HCT116 (cell line): ENCODE measurements at regions not wholly inside any gene's neighbourhood (a gene's known extent, or its start where the extent isn't known, plus 50 kb on each side); places are given as distances from the start of the nearest gene placed in this dataset.
"Not testable (repeated sequence)": the region's sequence is repeated elsewhere in the genome, so short reads cannot be mapped to it uniquely, and the experiment has no call there.

ENCODE experiments used
- ATAC-seq: fragments of 200-7000 bp; cut with Tn5 transposase; 2 replicates; pipeline ENCODE4 v1.9.1; 2020; ENCODE audit warnings: mild to moderate bottlenecking, moderate library complexity
- BruUV-seq: library from RNA; stranded (reverse); fragments of 400-500 nt; replicated peaks from 2 replicates; lab custom pipeline; 2021; lab: Mats Ljungman, UMichigan
- CTCF ChIA-PET: fragments of 300-600 bp; sonication (Branson Sonifier 250); formaldehyde crosslinking; loops from one replicate; lab custom pipeline; 2021; ENCODE audit warnings: antibody characterized with exemption; lab: Charles Lee
- POLR2A ChIA-PET: fragments of 300-600, 350-600 bp; sonication (Branson Sonifier 250); formaldehyde crosslinking; loops from one replicate; lab custom pipeline; 2021; ENCODE audit warnings: antibody characterized with exemption; lab: Charles Lee
- RAD21 ChIA-PET, 2 experiments: fragments of 300-600 bp; sonication (Branson Sonifier 250); formaldehyde crosslinking; loops; one replicate each; lab custom pipeline; 2023; ENCODE audit warnings: low total read pairs in 2 of 2; ENCODE audit not compliant: uncharacterized antibody in 2 of 2, unreplicated experiment in 2 of 2, low non-redundant PET in 1 of 2; lab: Charles Lee
- DNase-seq: peaks from one replicate; pipeline ENCODE4 v3.0.0-alpha.2; 2010; ENCODE audit warnings: low read depth, low spot score
- H2AFZ ChIP-seq: fragments of 200-600 bp; shearing (Covaris generic), sonication (generic); 2 replicates; pipeline ENCODE4 v1.6.1; 2017; ENCODE audit warnings: low read depth, mixed run types, mixed read lengths, antibody characterized with exemption, low read length; ENCODE audit not compliant: poor library complexity, severe bottlenecking
- H3K27ac ChIP-seq: 2 replicates; pipeline ENCODE4 v1.5.1; 2012; ENCODE audit warnings: low read depth, low read length
- H3K27me3 ChIP-seq: fragments of 200-600 bp; sonication (generic); 2 replicates; pipeline ENCODE4 v1.6.1; 2016; ENCODE audit warnings: mixed run types, low read length, mixed read lengths; ENCODE audit not compliant: insufficient read depth
- H3K36me3 ChIP-seq, 2 experiments: fragments of 200-500 bp in 1 of 2; fragments of 200-600 bp in 1 of 2; sonication (Bioruptor generic) in 1 of 2; sonication (generic) in 1 of 2; 2 replicates each; pipeline versions ENCODE4 v1.5.1 to v1.6.1; 2014 to 2016; ENCODE audit warnings: low read length in 2 of 2, inconsistent platforms in 1 of 2, mixed read lengths in 1 of 2, mixed run types in 1 of 2; ENCODE audit not compliant: insufficient read depth in 2 of 2, control insufficient read depth in 1 of 2
- H3K4me1 ChIP-seq, 2 experiments: fragments of 200-600 bp in 1 of 2; sonication (generic) in 1 of 2; 2 replicates each; pipeline versions ENCODE4 v1.5.1 to v1.6.1; 2012 to 2017; ENCODE audit warnings: low read length in 2 of 2, inconsistent platforms in 1 of 2, mild to moderate bottlenecking in 1 of 2, mixed read lengths in 1 of 2, mixed run types in 1 of 2, moderate library complexity in 1 of 2; ENCODE audit not compliant: insufficient read depth in 2 of 2, control insufficient read depth in 1 of 2
- H3K4me2 ChIP-seq: fragments of 200-600 bp; sonication (generic); 2 replicates; pipeline ENCODE4 v1.6.1; 2017; ENCODE audit warnings: mixed run types, low read length, mixed read lengths
- H3K4me3 ChIP-seq, 2 experiments: fragments of 200-600 bp in 1 of 2; sonication (generic) in 1 of 2; replicated peaks in 1 of 2; 2 replicates each; pipeline ENCODE4 v1.5.1; 2011 to 2016; ENCODE audit warnings: low read length in 2 of 2, control low read depth in 1 of 2, low read depth in 1 of 2, mild to moderate bottlenecking in 1 of 2, mixed read lengths in 1 of 2, mixed run types in 1 of 2
- H3K79me2 ChIP-seq: fragments of 200-600 bp; sonication (generic); 2 replicates; pipeline ENCODE4 v1.6.1; 2017; ENCODE audit warnings: mild to moderate bottlenecking, mixed run types, low read length, moderate library complexity, mixed read lengths; ENCODE audit not compliant: insufficient read depth
- H3K9ac ChIP-seq: fragments of 200-600 bp; sonication (generic); 2 replicates; pipeline ENCODE4 v1.6.1; 2016; ENCODE audit warnings: low read length, mixed read lengths
- H3K9me2 ChIP-seq: fragments of 200-600 bp; sonication (generic), shearing (Covaris generic); 2 replicates; pipeline ENCODE4 v1.6.1; 2017; ENCODE audit warnings: mixed run types, mild to moderate bottlenecking, moderate library complexity; ENCODE audit not compliant: insufficient read depth
- H3K9me3 ChIP-seq, 2 experiments: fragments of 200-500 bp in 1 of 2; fragments of 200-600 bp in 1 of 2; sonication (Bioruptor generic) in 1 of 2; sonication (generic) in 1 of 2; 2 replicates each; pipeline ENCODE4 v1.6.1; 2014 to 2017; ENCODE audit warnings: low read length in 2 of 2, mixed read lengths in 2 of 2, inconsistent platforms in 1 of 2, low read depth in 1 of 2, mild to moderate bottlenecking in 1 of 2, mixed run types in 1 of 2, moderate library complexity in 1 of 2; ENCODE audit not compliant: control insufficient read depth in 1 of 2, insufficient read depth in 1 of 2
- H4K20me1 ChIP-seq: fragments of 200-600 bp; sonication (generic), shearing (Covaris generic); 2 replicates; pipeline ENCODE4 v1.6.1; 2017; ENCODE audit warnings: mixed run types, mild to moderate bottlenecking, moderate library complexity; ENCODE audit not compliant: insufficient read depth
- CBX3 ChIP-seq: IDR thresholded peaks from 2 replicates; pipeline ENCODE4 v1.6.1; 2012; ENCODE audit warnings: low read depth
- CTCF ChIP-seq, 3 experiments: fragments of 200-600 bp in 1 of 3; sonication (generic) in 1 of 3; IDR thresholded peaks in 2 of 3; conservative IDR thresholded peaks in 1 of 3; 2 replicates each; pipeline ENCODE4 v1.5.1; 2012 to 2017; ENCODE audit warnings: low read depth in 2 of 3, low read length in 2 of 3, antibody characterized with exemption in 1 of 3, borderline replicate concordance in 1 of 3, control low read depth in 1 of 3, mild to moderate bottlenecking in 1 of 3, mixed read lengths in 1 of 3, mixed run types in 1 of 3, moderate library complexity in 1 of 3; ENCODE audit not compliant: insufficient read depth in 1 of 3
- ELF1 ChIP-seq: IDR thresholded peaks from 2 replicates; pipeline ENCODE4 v1.6.1; 2012; ENCODE audit warnings: low read depth, borderline replicate concordance
- EZH2phosphoT487 ChIP-seq: fragments of 200-600 bp; IDR thresholded peaks from 2 replicates; pipeline ENCODE4 v1.6.1; 2018; ENCODE audit warnings: antibody characterized with exemption, borderline replicate concordance
- MAX ChIP-seq: IDR thresholded peaks from 2 replicates; pipeline ENCODE4 v1.6.1; 2012
- POLR2A ChIP-seq: IDR thresholded peaks from 2 replicates; pipeline ENCODE4 v1.7.0; 2011; ENCODE audit warnings: borderline replicate concordance; ENCODE audit not compliant: insufficient read depth, insufficient read length; ENCODE audit errors: extremely low read depth
- RAD21 ChIP-seq: IDR thresholded peaks from 2 replicates; pipeline ENCODE4 v1.6.1; 2012; ENCODE audit warnings: low read depth, mild to moderate bottlenecking
- REST ChIP-seq: IDR thresholded peaks from 2 replicates; pipeline ENCODE4 v1.6.1; 2012; ENCODE audit warnings: low read depth
- SIN3A ChIP-seq: IDR thresholded peaks from 2 replicates; pipeline ENCODE4 v1.6.1; 2012; ENCODE audit warnings: low read depth
- SP1 ChIP-seq: IDR thresholded peaks from 2 replicates; pipeline ENCODE4 v1.6.1; 2012; ENCODE audit warnings: low read depth
- TCF7L2 ChIP-seq: IDR thresholded peaks from 2 replicates; pipeline ENCODE4 v1.7.0; 2011; ENCODE audit warnings: borderline replicate concordance, inconsistent platforms; ENCODE audit not compliant: insufficient read depth, insufficient read length; ENCODE audit errors: extremely low read depth
- ZBTB33 ChIP-seq: IDR thresholded peaks from 2 replicates; pipeline ENCODE4 v1.6.1; 2011; ENCODE audit warnings: mild to moderate bottlenecking, low read length, moderate library complexity; ENCODE audit not compliant: insufficient replicate concordance; ENCODE audit errors: extremely low read depth
- ZFX ChIP-seq: fragments of 450-650 bp; IDR thresholded peaks from 2 replicates; pipeline ENCODE4 v1.6.1; 2017
- ZNF274 ChIP-seq: fragments of 200-500 bp; sonication (Bioruptor generic); IDR thresholded peaks from 2 replicates; pipeline ENCODE4 v1.6.1; 2014; ENCODE audit warnings: mild to moderate bottlenecking, low read depth, low read length, inconsistent platforms
- intact Hi-C: fragments of 100-400 bp; cut with micrococcal nuclease; formaldehyde crosslinking; loops from 2 replicates; pipeline ENCODE4 v1.10.0; 2022

GRCh38 chr5:83408719-83409118, 62.8 kb upstream of the VCAN start:
- Histone ChIP-seq H3K4me3 (no peak overlapping the region), H3K9me3 (no peaks in the 10 kb centered on the region), H2AFZ (no peak overlapping the region), H3K27ac (no peak overlapping the region), H4K20me1 (no peaks in the 10 kb centered on the region)
- no TSS peak for BruUV-seq
- DNase-seq: no peak
- ChIA-PET POLR2A (no interaction called here), RAD21 (no interaction called here)
- no peak for TF ChIP-seq RAD21
- no peak for TF ChIP-seq ELF1
- TF ChIP-seq CBX3: no peak
- no peak for TF ChIP-seq ZFX
- TF ChIP-seq MAX: no peak
- TF ChIP-seq SP1: no peak
- TF ChIP-seq TCF7L2: no peak
- no peak for TF ChIP-seq POLR2A
- no peak for TF ChIP-seq CTCF (IDR thresholded peaks at IDR 0.05 in 2 of 3, conservative IDR thresholded peaks at IDR 0.05 in 1 of 3; ENCODE audit: borderline replicate concordance in 1 of 3, insufficient read depth in 1 of 3, low read depth in 2 of 3, low read length in 2 of 3)
- no peak for TF ChIP-seq REST
- TF ChIP-seq SIN3A: no peak
- TF ChIP-seq EZH2phosphoT487: no peak
- no peak for TF ChIP-seq ZNF274
- TF ChIP-seq ZBTB33: no peak
- TF ChIP-seq, all 23 proteins: peak for 0
- Histone ChIP-seq H3K36me3 (no peaks in the 10 kb centered on the region), H3K79me2 (no peaks in the 10 kb centered on the region), H3K4me2 (no peak overlapping the region), H3K9ac (no peak overlapping the region), H3K27me3 (no peaks in the 10 kb centered on the region), H3K9me2 (no peaks in the 10 kb centered on the region), H3K4me1 (no peaks in the 10 kb centered on the region)
- no peak for ATAC-seq
- intact Hi-C loops: no loop called here
- CTCF ChIA-PET: no interaction called here

GRCh38 chr5:83409776-83410175, 61.8 kb upstream of the VCAN start:
- H3K9me3 ChIP-seq, H3K36me3 ChIP-seq, H3K79me2 ChIP-seq, CTCF ChIA-PET, H2AFZ ChIP-seq, H3K4me1 ChIP-seq, H3K4me2 ChIP-seq, H3K9me2 ChIP-seq, H3K27me3 ChIP-seq, H3K4me3 ChIP-seq, RAD21 ChIA-PET, H4K20me1 ChIP-seq, H3K9ac ChIP-seq, POLR2A ChIA-PET, BruUV-seq, DNase-seq, H3K27ac ChIP-seq, intact Hi-C loops, ATAC-seq: not testable (repeated sequence)
